K562 (cell line): ENCODE measurements at regions not wholly inside any gene's neighbourhood (a gene's known extent, or its start where the extent isn't known, plus 50 kb on each side); places are given as distances from the start of the nearest gene placed in this dataset.

Experiments
- ATAC-seq: fragments of 200-7000 bp; cut with Tn5 transposase; 3 replicates; pipeline ENCODE4 v1.9.1; 2020; ENCODE audit warnings: moderate library complexity
- BruUV-seq: library from RNA; stranded (reverse); fragments of 400-500 nt; replicated peaks from 2 replicates; lab custom pipeline; 2021; lab: Mats Ljungman, UMichigan
- CTCF ChIA-PET: fragments of 300-600 bp; formaldehyde crosslinking; extraction: SDS; loops from one replicate; lab custom pipeline; 2021; ENCODE audit warnings: low intra/inter-chr PET ratio; lab: Yijun Ruan, JAX
- POLR2A ChIA-PET: fragments of 300-600, 350-650 bp; sonication (Branson Sonifier 250); formaldehyde crosslinking; extraction: SDS; loops from one replicate; lab custom pipeline; 2021; ENCODE audit warnings: antibody characterized with exemption, inconsistent platforms; lab: Yijun Ruan, JAX
- DNase-seq, 4 experiments: peaks; one replicate each; pipeline versions ENCODE4 v3.0.0 to v3.0.0-alpha.2; 2011 to 2018; ENCODE audit warnings: low spot score in 3 of 4, mixed read lengths in 3 of 4; ENCODE audit errors: extremely low read depth in 1 of 4
- FAIRE-seq: peaks from 2 replicates; lab custom pipeline; 2011; peaks lifted over from hg19 to GRCh38; lab: Jason Lieb, UNC
- H2AFZ ChIP-seq: 2 replicates; pipeline ENCODE4 v1.6.0; 2011; ENCODE audit warnings: low read depth, low read length, control low read depth, inconsistent platforms
- H3K27ac ChIP-seq: fragments of 200-600 bp; 3 replicates; pipeline ENCODE4 v1.8.0; 2011; ENCODE audit warnings: low read depth, mild to moderate bottlenecking, control low read depth, inconsistent platforms, low read length, moderate library complexity, mixed read lengths; ENCODE audit errors: extremely low read depth
- H3K27me3 ChIP-seq, 2 experiments: fragments of 300-600 bp in 1 of 2; 2 replicates in 1 of 2; 3 replicates in 1 of 2; pipeline versions ENCODE4 v1.6.0 to v1.8.0; 2011; ENCODE audit warnings: inconsistent platforms in 2 of 2, low read length in 2 of 2, mild to moderate bottlenecking in 1 of 2, mixed read lengths in 1 of 2, moderate library complexity in 1 of 2; ENCODE audit not compliant: control insufficient read depth in 2 of 2, insufficient read depth in 2 of 2
- H3K36me3 ChIP-seq: fragments of 300-600 bp; 3 replicates; pipeline ENCODE4 v1.8.0; 2011; ENCODE audit warnings: mild to moderate bottlenecking, low read length, inconsistent platforms; ENCODE audit not compliant: control insufficient read depth, insufficient read depth
- H3K4me1 ChIP-seq, 2 experiments: fragments of 200-600 bp in 1 of 2; replicated peaks in 1 of 2; 2 replicates in 1 of 2; 3 replicates in 1 of 2; pipeline versions ENCODE4 v1.5.1 to v1.8.0; 2011; ENCODE audit warnings: inconsistent platforms in 2 of 2, low read length in 2 of 2, mild to moderate bottlenecking in 1 of 2, mixed read lengths in 1 of 2, moderate library complexity in 1 of 2; ENCODE audit not compliant: control insufficient read depth in 2 of 2, insufficient read depth in 2 of 2
- H3K4me2 ChIP-seq: 2 replicates; pipeline ENCODE4 v1.6.1; 2011; ENCODE audit warnings: low read length, control low read depth, inconsistent platforms, mixed read lengths; ENCODE audit not compliant: insufficient read depth
- H3K4me3 ChIP-seq: fragments of 200-600 bp; sonication (generic), shearing (Covaris generic); 2 replicates; pipeline ENCODE4 v1.5.1; 2016; ENCODE audit warnings: control low read depth, inconsistent platforms
- H3K79me2 ChIP-seq: fragments of 200-600 bp; 3 replicates; pipeline ENCODE4 v1.8.0; 2011; ENCODE audit warnings: low read length, inconsistent platforms; ENCODE audit not compliant: control insufficient read depth, insufficient read depth
- H3K9ac ChIP-seq, 2 experiments: 2 replicates each; pipeline versions ENCODE4 v1.6.0 to v1.6.1; 2011; ENCODE audit warnings: low read depth in 2 of 2, low read length in 2 of 2, control low read depth in 1 of 2, inconsistent platforms in 1 of 2, mild to moderate bottlenecking in 1 of 2, mixed read lengths in 1 of 2; ENCODE audit not compliant: insufficient read depth in 1 of 2
- H3K9me1 ChIP-seq: one replicate; pipeline ENCODE4 v1.6.0; 2011; ENCODE audit warnings: inconsistent platforms, mild to moderate bottlenecking, low read length, moderate library complexity; ENCODE audit not compliant: control insufficient read depth, insufficient read depth
- H3K9me3 ChIP-seq: replicated peaks from 2 replicates; pipeline ENCODE4 v1.5.1; 2011; ENCODE audit warnings: low read depth, low read length, inconsistent platforms; ENCODE audit not compliant: control insufficient read depth, insufficient read depth
- H4K20me1 ChIP-seq: replicated peaks from 2 replicates; pipeline ENCODE4 v1.6.1; 2011; ENCODE audit warnings: low read length, inconsistent platforms, mixed read lengths; ENCODE audit not compliant: control insufficient read depth, insufficient read depth
- BDP1 ChIP-seq: IDR thresholded peaks from 3 replicates; pipeline ENCODE4 v1.6.1; 2011; ENCODE audit not compliant: insufficient read length, insufficient read depth
- CREB1 ChIP-seq, 2 experiments: sonication (generic) in 1 of 2; formaldehyde crosslinking in 1 of 2; IDR thresholded peaks; 2 replicates each; pipeline versions ENCODE4 v1.6.1 to v1.8.0; 2012 to 2022; ENCODE audit warnings: inconsistent platforms in 1 of 2, mild to moderate bottlenecking in 1 of 2, missing genetic modification reagents in 1 of 2, moderate library complexity in 1 of 2
- CXXC5 ChIP-seq: fragments of 250-450 bp; sonication (Bioruptor Pico); IDR thresholded peaks from 2 replicates; pipeline ENCODE4 v1.8.0; 2022; ENCODE audit warnings: inconsistent platforms, mild to moderate bottlenecking, moderate library complexity
- HDAC1 ChIP-seq, 2 experiments: fragments of 450-650 bp; IDR thresholded peaks; 2 replicates each; pipeline ENCODE4 v1.6.1; 2016 to 2017; ENCODE audit warnings: inconsistent platforms in 1 of 2, mild to moderate bottlenecking in 1 of 2, moderate library complexity in 1 of 2
- IRF2 ChIP-seq: sonication (generic); formaldehyde crosslinking; IDR thresholded peaks from 2 replicates; pipeline ENCODE4 v1.8.1; 2022; ENCODE audit warnings: mild to moderate bottlenecking, missing genetic modification reagents
- MCM7 ChIP-seq, 2 experiments: fragments of 450-650 bp; IDR thresholded peaks; 2 replicates each; pipeline ENCODE4 v1.6.1; 2016 to 2018
- MTA3 ChIP-seq: fragments of 450-650 bp; formaldehyde crosslinking; IDR thresholded peaks from 2 replicates; pipeline ENCODE4 v1.6.1; 2017; ENCODE audit warnings: mild to moderate bottlenecking, borderline replicate concordance
- NFE2L1 ChIP-seq: fragments of 450-650 bp; IDR thresholded peaks from 2 replicates; pipeline ENCODE4 v1.6.1; 2016; ENCODE audit warnings: missing genetic modification characterization, low read depth, mild to moderate bottlenecking, missing compliant biosample characterization, moderate library complexity, borderline replicate concordance
- NR2C2 ChIP-seq, 2 experiments: fragments of 200-800 bp in 1 of 2; sonication (Bioruptor generic) in 1 of 2; sonication (generic) in 1 of 2; formaldehyde crosslinking in 1 of 2; IDR thresholded peaks; 2 replicates each; pipeline versions ENCODE4 v1.6.1 to v1.8.0; 2016 to 2022; ENCODE audit warnings: mild to moderate bottlenecking in 1 of 2, missing compliant biosample characterization in 1 of 2, missing genetic modification characterization in 1 of 2, missing genetic modification reagents in 1 of 2
- PML ChIP-seq: IDR thresholded peaks from 2 replicates; pipeline ENCODE4 v1.6.1; 2012; ENCODE audit warnings: low read length, inconsistent platforms
- SMAD3 ChIP-seq: fragments of 450-650 bp; formaldehyde crosslinking; conservative IDR thresholded peaks from 2 replicates; pipeline ENCODE4 v1.4.0; 2020; ENCODE audit warnings: mild to moderate bottlenecking
- WHSC1 ChIP-seq: IDR thresholded peaks from one replicate; pipeline ENCODE4 v1.6.1; 2012; ENCODE audit warnings: low read length, control low read depth, inconsistent platforms
- ZNF695 ChIP-seq: fragments of 450-650 bp; formaldehyde crosslinking; IDR thresholded peaks from 2 replicates; pipeline ENCODE4 v1.4.0; 2020; ENCODE audit warnings: mild to moderate bottlenecking, moderate library complexity
- ZNF79 ChIP-seq: fragments of 250-450 bp; sonication (Bioruptor Pico); IDR thresholded peaks from 2 replicates; pipeline ENCODE4 v1.4.0; 2020; ENCODE audit warnings: low read depth, mild to moderate bottlenecking, moderate library complexity
- WGBS: fragments of 100-300 bp; shearing (Covaris generic); methylation state at CpG from one replicate; pipeline ENCODE4 v1.1.6; 2016; ENCODE audit warnings: low coverage, mixed read lengths; ENCODE audit not compliant: insufficient coverage; ENCODE audit errors: missing lambda C conversion rate; 5-methylcytosine and 5-hydroxymethylcytosine counted together
- in situ Hi-C: fragments of 300-500 bp; cut with MboI; formaldehyde crosslinking; loops from 4 replicates; pipeline ENCODE4 v1.15.0; 2018; ENCODE audit warnings: inconsistent platforms, mixed read lengths
- intact Hi-C: fragments of 100-400 bp; cut with micrococcal nuclease; formaldehyde crosslinking; loops from 2 replicates; pipeline ENCODE4 v1.14.2; 2022
- TF ChIP-seq, protein P1 (sequence below): IDR thresholded peaks from 2 replicates; pipeline ENCODE4 v1.6.1; 2011; ENCODE audit warnings: borderline replicate concordance, low read depth, mild to moderate bottlenecking, moderate library complexity, low read length; ENCODE audit not compliant: insufficient read depth, poor library complexity, severe bottlenecking
- TF ChIP-seq, protein P2 (sequence below): sonication (generic); formaldehyde crosslinking; IDR thresholded peaks from 2 replicates; pipeline ENCODE4 v1.8.0; 2022; ENCODE audit warnings: missing genetic modification reagents, mild to moderate bottlenecking, borderline replicate concordance
- TF ChIP-seq, protein P3 (sequence below): fragments of 250-450 bp; sonication (Bioruptor Pico); IDR thresholded peaks from 2 replicates; pipeline ENCODE4 v1.4.0; 2020; ENCODE audit warnings: borderline replicate concordance

DNA sequence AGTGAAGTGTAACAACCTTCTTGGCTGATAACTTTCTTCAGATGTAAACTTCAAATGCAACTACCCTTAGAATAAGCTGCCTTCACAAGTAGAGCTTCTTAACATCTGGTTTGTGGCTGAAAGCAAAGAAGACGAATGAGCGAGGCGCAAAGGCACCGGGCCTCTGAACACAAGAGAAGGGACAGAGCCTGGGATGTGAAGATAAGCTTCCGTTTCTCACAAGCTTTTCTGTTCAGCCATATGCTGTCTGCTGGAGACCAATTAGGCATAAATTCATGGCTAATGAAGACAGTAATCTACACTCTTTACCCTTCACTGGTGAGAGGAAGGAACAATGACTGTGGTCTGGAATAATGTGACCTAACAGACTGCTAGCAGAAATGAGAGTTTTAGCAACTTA lies 195.2 kb downstream of the ATXN7L3B start (continued):
- TF ChIP-seq IRF2: no peak
- TF ChIP-seq BDP1: no peak
- TF ChIP-seq MCM7 (IDR thresholded peaks at IDR 0.05): no peak
- TF ChIP-seq ZNF79 (CRISPR knock-in tag): no peak
- TF ChIP-seq NFE2L1 (tag): no peak
- no peak for TF ChIP-seq PML
- no peak for TF ChIP-seq CXXC5 (CRISPR knock-in tag)
- TF ChIP-seq, protein P1, sequence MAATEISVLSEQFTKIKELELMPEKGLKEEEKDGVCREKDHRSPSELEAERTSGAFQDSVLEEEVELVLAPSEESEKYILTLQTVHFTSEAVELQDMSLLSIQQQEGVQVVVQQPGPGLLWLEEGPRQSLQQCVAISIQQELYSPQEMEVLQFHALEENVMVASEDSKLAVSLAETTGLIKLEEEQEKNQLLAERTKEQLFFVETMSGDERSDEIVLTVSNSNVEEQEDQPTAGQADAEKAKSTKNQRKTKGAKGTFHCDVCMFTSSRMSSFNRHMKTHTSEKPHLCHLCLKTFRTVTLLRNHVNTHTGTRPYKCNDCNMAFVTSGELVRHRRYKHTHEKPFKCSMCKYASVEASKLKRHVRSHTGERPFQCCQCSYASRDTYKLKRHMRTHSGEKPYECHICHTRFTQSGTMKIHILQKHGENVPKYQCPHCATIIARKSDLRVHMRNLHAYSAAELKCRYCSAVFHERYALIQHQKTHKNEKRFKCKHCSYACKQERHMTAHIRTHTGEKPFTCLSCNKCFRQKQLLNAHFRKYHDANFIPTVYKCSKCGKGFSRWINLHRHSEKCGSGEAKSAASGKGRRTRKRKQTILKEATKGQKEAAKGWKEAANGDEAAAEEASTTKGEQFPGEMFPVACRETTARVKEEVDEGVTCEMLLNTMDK: no peak
- TF ChIP-seq HDAC1 (IDR thresholded peaks at IDR 0.05): no peak
- TF ChIP-seq WHSC1: no peak
- no peak for TF ChIP-seq NR2C2 (CRISPR knock-in tag; IDR thresholded peaks at IDR 0.05)
- no peak for TF ChIP-seq NR2C2 (tag; IDR thresholded peaks at IDR 0.05)

DNA sequence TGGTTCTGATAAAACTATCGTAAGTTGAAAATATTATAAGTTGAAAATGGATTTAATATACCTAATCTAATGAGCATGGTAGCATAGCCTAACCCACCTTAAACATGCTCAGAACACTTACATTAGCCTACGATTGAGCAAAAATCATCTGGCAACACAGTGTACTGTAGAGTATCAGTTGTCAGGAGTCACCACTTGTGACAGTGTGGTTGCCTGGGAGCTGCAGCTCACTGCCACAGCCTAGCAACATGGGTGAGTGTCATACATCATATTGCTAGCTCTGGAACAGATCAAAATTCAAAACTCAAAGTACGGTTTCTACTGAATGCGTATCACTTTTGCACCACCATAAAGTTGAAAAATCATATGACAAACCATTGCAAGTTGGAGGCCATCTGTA lies 203.5 kb downstream of the ATXN7L3B start:
- intact Hi-C loops: no loop called here
- no peak overlapping the region for H3K4me3 ChIP-seq
- no peaks in the 10 kb centered on the region; the same call in 1 of the 2 replicates for H3K9me3 ChIP-seq
- H2AFZ ChIP-seq: no peak overlapping the region
- no peak for FAIRE-seq
- no peak overlapping the region for H3K9ac ChIP-seq
- POLR2A ChIA-PET: no interaction called here
- CTCF ChIA-PET: no interaction called here
- in situ Hi-C loops: no loop called here
- H3K4me2 ChIP-seq: no peak overlapping the region
- WGBS: 0% methylated on average over 4 of the region's 4 CpGs
- ATAC-seq: no peak
- no peaks in the 10 kb centered on the region for H3K4me1 ChIP-seq
- no peaks in the 10 kb centered on the region for H3K9me1 ChIP-seq
- no peaks in the 10 kb centered on the region for H4K20me1 ChIP-seq
- H3K27me3 ChIP-seq: no peaks in the 10 kb centered on the region
- BruUV-seq: no TSS peak
- no peaks in the 10 kb centered on the region for H3K79me2 ChIP-seq
- no peak for DNase-seq
- H3K27ac ChIP-seq: no peak overlapping the region
- H3K36me3 ChIP-seq: no peaks in the 10 kb centered on the region
- TF ChIP-seq, protein P2, sequence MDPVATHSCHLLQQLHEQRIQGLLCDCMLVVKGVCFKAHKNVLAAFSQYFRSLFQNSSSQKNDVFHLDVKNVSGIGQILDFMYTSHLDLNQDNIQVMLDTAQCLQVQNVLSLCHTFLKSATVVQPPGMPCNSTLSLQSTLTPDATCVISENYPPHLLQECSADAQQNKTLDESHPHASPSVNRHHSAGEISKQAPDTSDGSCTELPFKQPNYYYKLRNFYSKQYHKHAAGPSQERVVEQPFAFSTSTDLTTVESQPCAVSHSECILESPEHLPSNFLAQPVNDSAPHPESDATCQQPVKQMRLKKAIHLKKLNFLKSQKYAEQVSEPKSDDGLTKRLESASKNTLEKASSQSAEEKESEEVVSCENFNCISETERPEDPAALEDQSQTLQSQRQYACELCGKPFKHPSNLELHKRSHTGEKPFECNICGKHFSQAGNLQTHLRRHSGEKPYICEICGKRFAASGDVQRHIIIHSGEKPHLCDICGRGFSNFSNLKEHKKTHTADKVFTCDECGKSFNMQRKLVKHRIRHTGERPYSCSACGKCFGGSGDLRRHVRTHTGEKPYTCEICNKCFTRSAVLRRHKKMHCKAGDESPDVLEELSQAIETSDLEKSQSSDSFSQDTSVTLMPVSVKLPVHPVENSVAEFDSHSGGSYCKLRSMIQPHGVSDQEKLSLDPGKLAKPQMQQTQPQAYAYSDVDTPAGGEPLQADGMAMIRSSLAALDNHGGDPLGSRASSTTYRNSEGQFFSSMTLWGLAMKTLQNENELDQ (CRISPR knock-in tag): no peak
- TF ChIP-seq CREB1 (IDR thresholded peaks at IDR 0.05): no peak
- TF ChIP-seq CREB1 (CRISPR knock-in tag; IDR thresholded peaks at IDR 0.05): no peak
- no peak for TF ChIP-seq SMAD3 (CRISPR knock-in tag)
- TF ChIP-seq ZNF695 (CRISPR knock-in tag): no peak
- TF ChIP-seq MTA3: no peak
- TF ChIP-seq, protein P3, sequence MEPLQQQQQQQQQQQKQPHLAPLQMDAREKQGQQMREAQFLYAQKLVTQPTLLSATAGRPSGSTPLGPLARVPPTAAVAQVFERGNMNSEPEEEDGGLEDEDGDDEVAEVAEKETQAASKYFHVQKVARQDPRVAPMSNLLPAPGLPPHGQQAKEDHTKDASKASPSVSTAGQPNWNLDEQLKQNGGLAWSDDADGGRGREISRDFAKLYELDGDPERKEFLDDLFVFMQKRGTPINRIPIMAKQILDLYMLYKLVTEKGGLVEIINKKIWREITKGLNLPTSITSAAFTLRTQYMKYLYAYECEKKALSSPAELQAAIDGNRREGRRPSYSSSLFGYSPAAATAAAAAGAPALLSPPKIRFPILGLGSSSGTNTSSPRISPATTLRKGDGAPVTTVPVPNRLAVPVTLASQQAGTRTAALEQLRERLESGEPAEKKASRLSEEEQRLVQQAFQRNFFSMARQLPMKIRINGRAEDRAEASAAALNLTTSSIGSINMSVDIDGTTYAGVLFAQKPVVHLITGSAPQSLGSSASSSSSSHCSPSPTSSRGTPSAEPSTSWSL (CRISPR knock-in tag): no peak
